Sigmoid colon (tissue), 6 donors: ENCODE measurements at regions not wholly inside any gene's neighbourhood (a gene's known extent, or its start where the extent isn't known, plus 50 kb on each side); places are given as distances from the start of the nearest gene placed in this dataset.

ENCODE experiments used
- DNase-seq: peaks from one replicate; pipeline ENCODE4 v3.0.0-alpha.2; 2019
- H3K27ac ChIP-seq, 4 donors: fragments of 200-600 bp; sonication (generic); one replicate each; pipeline ENCODE4 v1.5.1; 2016 to 2019; ENCODE audit warnings: mild to moderate bottlenecking in 1 of 4
- H3K27me3 ChIP-seq, 3 donors: fragments of 200-600 bp; sonication (generic); one replicate each; pipeline ENCODE4 v1.5.1; 2019; ENCODE audit warnings: mild to moderate bottlenecking in 1 of 3
- H3K36me3 ChIP-seq, 4 donors: fragments of 200-600 bp; sonication (generic); one replicate each; pipeline ENCODE4 v1.5.1; 2016 to 2019
- H3K4me1 ChIP-seq, 4 donors: fragments of 200-600 bp; sonication (generic); one replicate each; pipeline ENCODE4 v1.5.1; 2017 to 2019
- H3K4me3 ChIP-seq, 4 donors: fragments of 200-600 bp; sonication (generic); one replicate each; pipeline ENCODE4 v1.5.1; 2017 to 2019; ENCODE audit warnings: mild to moderate bottlenecking in 2 of 4, moderate library complexity in 1 of 4
- H3K9me3 ChIP-seq, 4 donors: fragments of 200-600 bp in 3 of 4; sonication (generic) in 3 of 4; one replicate each; pipeline versions ENCODE4 v1.5.1 to v1.6.1; 2013 to 2019
- CTCF ChIP-seq, 4 experiments: fragments of 450-650 bp in 3 of 4; fragments of 200-600 bp in 1 of 4; IDR thresholded peaks; one replicate each; pipeline ENCODE4 v1.5.1; 2016 to 2019; ENCODE audit warnings: antibody characterized with exemption in 4 of 4, mild to moderate bottlenecking in 3 of 4, moderate library complexity in 2 of 4
- EP300 ChIP-seq, 4 donors: sonication (generic); formaldehyde crosslinking; IDR thresholded peaks; one replicate each; pipeline ENCODE4 v1.6.1; 2017; ENCODE audit warnings: antibody characterized with exemption in 4 of 4
- POLR2A ChIP-seq, 2 donors: fragments of 450-650 bp; IDR thresholded peaks; one replicate each; pipeline ENCODE4 v1.6.1; 2016; ENCODE audit warnings: antibody characterized with exemption in 2 of 2, mild to moderate bottlenecking in 2 of 2, moderate library complexity in 2 of 2
- POLR2AphosphoS5 ChIP-seq, 4 donors: sonication (generic); formaldehyde crosslinking; IDR thresholded peaks; one replicate each; pipeline ENCODE4 v1.6.1; 2017; ENCODE audit warnings: antibody characterized with exemption in 4 of 4
- WGBS, 2 donors: extraction: QIAGEN DNeasy Blood & Tissue Kit; methylation state at CpG; one replicate each; pipeline ENCODE4 v1.1.7; 2013; 5-methylcytosine and 5-hydroxymethylcytosine counted together
- intact Hi-C: fragments of 100-400 bp; cut with DNase I; formaldehyde crosslinking; loops from one replicate; pipeline ENCODE4 v1.15.1; 2023
- donor health status: healthy with polysubstance abuse.
- donor health status: healthy.

- no peaks in the 10 kb centered on the region for H3K4me1 ChIP-seq
- H3K27me3 ChIP-seq = no peaks in the 10 kb centered on the region
- H3K4me3 ChIP-seq = no peak overlapping the region
- H3K36me3 ChIP-seq = no peaks in the 10 kb centered on the region
- H3K27ac ChIP-seq = no peak overlapping the region
- WGBS, 2 donors = 88 to 91% methylated on average over 5 of the region's 5 CpGs
- intact Hi-C loops = no loop called here
- no peak for TF ChIP-seq CTCF (IDR thresholded peaks at IDR 0.05)
- no peak for TF ChIP-seq EP300 (IDR thresholded peaks at IDR 0.05)
- no peak for TF ChIP-seq POLR2A (IDR thresholded peaks at IDR 0.05)
- no peak for TF ChIP-seq POLR2AphosphoS5 (IDR thresholded peaks at IDR 0.05)
- DNase-seq = no peak
- H3K9me3 ChIP-seq = no peaks in the 10 kb centered on the region
Observed at GRCh38 chr15:91552555-91552954, 301.0 kb upstream of the SLCO3A1 start.

DNA sequence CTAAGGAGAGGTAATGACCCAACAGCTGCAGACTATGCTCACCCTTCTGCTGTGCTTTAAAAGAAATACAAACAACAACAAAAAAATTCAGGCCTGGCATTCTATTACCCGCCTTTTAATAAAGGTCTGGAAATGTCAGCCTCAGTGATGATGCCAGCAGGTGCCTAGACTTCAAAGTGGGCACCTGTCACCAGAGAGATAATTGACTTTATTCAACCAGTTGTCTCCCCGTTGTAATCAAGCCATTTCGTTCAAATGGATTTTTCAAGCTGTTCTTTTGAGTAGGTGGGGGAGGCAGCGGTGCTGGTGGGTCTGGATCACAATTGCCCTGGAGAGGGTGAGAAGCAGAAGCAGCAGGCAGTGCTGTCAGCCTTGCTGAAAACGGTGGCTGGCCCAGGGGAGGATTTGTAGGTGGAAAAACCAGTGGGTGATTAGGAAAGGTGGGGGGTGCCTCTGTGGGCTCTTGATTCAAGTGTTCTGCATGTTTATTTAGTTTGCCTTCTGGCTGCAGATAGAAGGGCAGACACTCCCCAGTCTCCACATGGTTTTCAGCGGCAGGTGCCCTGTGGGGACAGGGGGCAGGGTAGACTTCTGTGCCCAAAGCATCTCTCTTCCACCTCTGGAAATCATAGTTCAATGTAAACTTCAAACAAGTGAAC lies 300.2 kb upstream of the SLCO3A1 start:
- Histone ChIP-seq H3K27me3 (no peaks in the 10 kb centered on the region), H3K4me1 (no peaks in the 10 kb centered on the region), H3K36me3 (no peaks in the 10 kb centered on the region), H3K27ac (no peak overlapping the region), H3K9me3 (no peaks in the 10 kb centered on the region), H3K4me3 (no peak overlapping the region)
- WGBS, 2 donors = 68 to 72% methylated on average over 6 of the region's 6 CpGs
- TF ChIP-seq CTCF (IDR thresholded peaks at IDR 0.05) (no peak), POLR2AphosphoS5 (IDR thresholded peaks at IDR 0.05) (no peak), POLR2A (IDR thresholded peaks at IDR 0.05) (no peak), EP300 (IDR thresholded peaks at IDR 0.05) (no peak)
- intact Hi-C loops = no loop called here
- DNase-seq = no peak

DNA sequence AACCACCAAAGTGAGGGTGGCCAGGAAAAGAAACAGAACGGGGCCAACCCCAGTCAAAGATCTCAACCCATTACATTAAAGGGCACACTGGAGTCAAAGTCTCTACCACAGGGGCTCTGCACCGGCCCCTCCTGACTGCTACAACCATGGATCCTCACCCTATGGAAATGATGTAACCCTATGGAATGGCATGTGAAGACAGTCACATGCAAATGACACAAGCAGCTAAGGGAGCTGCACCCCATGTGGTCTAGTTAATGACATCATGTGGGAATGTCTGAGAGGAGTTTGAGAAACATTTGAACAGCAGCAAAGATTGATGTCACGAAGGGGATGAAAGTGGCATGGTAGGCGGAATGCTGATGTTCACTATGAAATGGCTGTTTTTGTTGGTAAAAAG lies 298.2 kb upstream of the SLCO3A1 start:
- Histone ChIP-seq H3K27me3 (no peaks in the 10 kb centered on the region), H3K9me3 (no peaks in the 10 kb centered on the region), H3K36me3 (no peaks in the 10 kb centered on the region), H3K4me3 (no peak overlapping the region), H3K4me1 (no peaks in the 10 kb centered on the region), H3K27ac (no peak overlapping the region)
- TF ChIP-seq EP300 (IDR thresholded peaks at IDR 0.05) (no peak), POLR2A (IDR thresholded peaks at IDR 0.05) (no peak)
- intact Hi-C loops = no loop called here
- DNase-seq = no peak
- 95% methylated on average over 4 of the region's 4 CpGs for WGBS, 2 donors

DNA sequence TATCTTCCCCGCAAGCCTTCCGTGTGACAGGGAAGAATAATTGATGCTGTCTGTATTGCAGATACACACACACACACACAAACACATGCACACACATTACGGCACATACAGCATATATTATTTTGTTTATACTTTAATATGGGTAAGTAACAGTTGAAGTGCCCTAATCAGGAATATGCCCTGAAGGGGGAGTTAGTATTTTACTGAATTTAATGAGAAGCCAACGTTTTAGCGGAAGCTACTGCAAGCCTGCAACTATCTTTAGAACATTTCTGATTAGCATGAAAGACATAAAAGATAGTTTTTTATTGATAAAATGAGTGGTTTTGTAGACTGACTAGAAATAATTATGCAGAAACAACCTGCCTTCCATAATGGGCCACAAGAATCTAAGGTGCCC lies 296.6 kb upstream of the SLCO3A1 start:
- Histone ChIP-seq H3K9me3 (no peaks in the 10 kb centered on the region), H3K27me3 (no peaks in the 10 kb centered on the region), H3K36me3 (no peaks in the 10 kb centered on the region), H3K4me1 (peaks cover 0 to 3% (median 0%) of the 10 kb centered on the region in 4 donors), H3K27ac (no peak overlapping the region), H3K4me3 (no peak overlapping the region)
- no peak for DNase-seq
- 89 to 91% methylated on average over 5 of the region's 5 CpGs for WGBS, 2 donors
- intact Hi-C loops = no loop called here
- TF ChIP-seq POLR2A (IDR thresholded peaks at IDR 0.05) (no peak), POLR2AphosphoS5 (IDR thresholded peaks at IDR 0.05) (no peak)

- H3K36me3 ChIP-seq = no peaks in the 10 kb centered on the region
- TF ChIP-seq CTCF (IDR thresholded peaks at IDR 0.05) = no peak
- TF ChIP-seq POLR2A (IDR thresholded peaks at IDR 0.05) = no peak
- TF ChIP-seq EP300 (IDR thresholded peaks at IDR 0.05) = no peak
- TF ChIP-seq POLR2AphosphoS5 (IDR thresholded peaks at IDR 0.05) = no peak
- H3K4me1 ChIP-seq = peaks cover 0 to 3% (median 0%) of the 10 kb centered on the region in 4 donors
- DNase-seq = no peak
- intact Hi-C loops = no loop called here
- no peaks in the 10 kb centered on the region for H3K9me3 ChIP-seq
- H3K4me3 ChIP-seq = no peak overlapping the region
- 83 to 96% methylated on average over 3 of the region's 3 CpGs for WGBS, 2 donors
- H3K27me3 ChIP-seq = no peaks in the 10 kb centered on the region
- no peak overlapping the region for H3K27ac ChIP-seq
Observed at GRCh38 chr15:91559066-91559465, 294.4 kb upstream of the SLCO3A1 start.
